Daoy (cell line): ENCODE measurements at regions not wholly inside any gene's neighbourhood (a gene's known extent, or its start where the extent isn't known, plus 50 kb on each side); places are given as distances from the start of the nearest gene placed in this dataset.
"Not testable (repeated sequence)": the region's sequence is repeated elsewhere in the genome, so short reads cannot be mapped to it uniquely, and the experiment has no call there.

Source experiments
- DNase-seq: peaks from one replicate; pipeline ENCODE4 v3.0.0-alpha.2; 2015; ENCODE audit warnings: low read depth

- no peak for DNase-seq
Measured at GRCh38 chr10:7069706-7070105, 341.1 kb downstream of the SFMBT2 start.

GRCh38 chr10:7056216-7056615, 354.6 kb downstream of the SFMBT2 start:
- DNase-seq: no peak

- DNase-seq: peak; percentile 18
Measured at GRCh38 chr10:7054915-7055314, 355.9 kb downstream of the SFMBT2 start.

- no peak for DNase-seq
Measured at GRCh38 chr10:7053195-7053594, 357.6 kb downstream of the SFMBT2 start.

GRCh38 chr10:7050024-7050423, 360.8 kb downstream of the SFMBT2 start:
- not testable (repeated sequence) for DNase-seq

- DNase-seq: no peak
Measured at GRCh38 chr10:7048061-7048460, 362.8 kb downstream of the SFMBT2 start.

- DNase-seq: no peak
Measured at GRCh38 chr10:7046615-7047014, 364.2 kb downstream of the SFMBT2 start.

GRCh38 chr10:7045891-7046599, 364.8 kb downstream of the SFMBT2 start:
- no peak for DNase-seq

- no peak for DNase-seq
Measured at GRCh38 chr10:7043055-7043653, 367.7 kb downstream of the SFMBT2 start.

GRCh38 chr10:7042419-7043054, 368.3 kb downstream of the SFMBT2 start:
- no peak for DNase-seq

GRCh38 chr10:7042000-7042399, 368.8 kb downstream of the SFMBT2 start:
- DNase-seq: no peak

GRCh38 chr10:7040681-7041080, 370.2 kb downstream of the SFMBT2 start:
- DNase-seq: no peak

GRCh38 chr10:7039859-7040258, 371.0 kb downstream of the SFMBT2 start:
- DNase-seq: no peak

- no peak for DNase-seq
Measured at GRCh38 chr10:7038416-7038815, 372.4 kb downstream of the SFMBT2 start.

GRCh38 chr10:7037434-7037833, 373.4 kb downstream of the SFMBT2 start:
- DNase-seq: not testable (repeated sequence)

GRCh38 chr10:7036951-7037350, 373.9 kb downstream of the SFMBT2 start:
- DNase-seq: no peak

GRCh38 chr10:7035126-7035761, 375.6 kb downstream of the SFMBT2 start:
- no peak for DNase-seq

- no peak for DNase-seq
Measured at GRCh38 chr10:7033031-7033430, 377.8 kb downstream of the SFMBT2 start.

GRCh38 chr10:7030134-7030855, 380.5 kb downstream of the SFMBT2 start:
- DNase-seq: no peak

GRCh38 chr10:7029672-7030071, 381.2 kb downstream of the SFMBT2 start:
- DNase-seq: no peak

- DNase-seq: no peak
Measured at GRCh38 chr10:7028809-7029166, 382.0 kb downstream of the SFMBT2 start.
